Right lobe of liver (tissue), 4 donors: ENCODE measurements at regions not wholly inside any gene's neighbourhood (a gene's known extent, or its start where the extent isn't known, plus 50 kb on each side); places are given as distances from the start of the nearest gene placed in this dataset.

Experiments used
- POLR2A ChIP-seq: fragments of 450-650 bp; IDR thresholded peaks from one replicate; pipeline ENCODE4 v1.6.1; 2017; ENCODE audit warnings: antibody characterized with exemption, mild to moderate bottlenecking
- TF ChIP-seq, protein P1 (sequence below), 4 donors: fragments of 200-600 bp in 3 of 4; fragments of 450-650 bp in 1 of 4; IDR thresholded peaks; one replicate each; pipeline versions ENCODE4 v1.5.1 to v1.8.0; 2016 to 2022; ENCODE audit warnings: antibody characterized with exemption in 4 of 4, mild to moderate bottlenecking in 2 of 4
- donor health status: DM: no; HTN: no; CAD: no.
- donor health status: DM: no; HTN: no; CAD: no.
- donor health status: DM: no; HTN: yes; CAD: no.

- TF ChIP-seq, protein P1, sequence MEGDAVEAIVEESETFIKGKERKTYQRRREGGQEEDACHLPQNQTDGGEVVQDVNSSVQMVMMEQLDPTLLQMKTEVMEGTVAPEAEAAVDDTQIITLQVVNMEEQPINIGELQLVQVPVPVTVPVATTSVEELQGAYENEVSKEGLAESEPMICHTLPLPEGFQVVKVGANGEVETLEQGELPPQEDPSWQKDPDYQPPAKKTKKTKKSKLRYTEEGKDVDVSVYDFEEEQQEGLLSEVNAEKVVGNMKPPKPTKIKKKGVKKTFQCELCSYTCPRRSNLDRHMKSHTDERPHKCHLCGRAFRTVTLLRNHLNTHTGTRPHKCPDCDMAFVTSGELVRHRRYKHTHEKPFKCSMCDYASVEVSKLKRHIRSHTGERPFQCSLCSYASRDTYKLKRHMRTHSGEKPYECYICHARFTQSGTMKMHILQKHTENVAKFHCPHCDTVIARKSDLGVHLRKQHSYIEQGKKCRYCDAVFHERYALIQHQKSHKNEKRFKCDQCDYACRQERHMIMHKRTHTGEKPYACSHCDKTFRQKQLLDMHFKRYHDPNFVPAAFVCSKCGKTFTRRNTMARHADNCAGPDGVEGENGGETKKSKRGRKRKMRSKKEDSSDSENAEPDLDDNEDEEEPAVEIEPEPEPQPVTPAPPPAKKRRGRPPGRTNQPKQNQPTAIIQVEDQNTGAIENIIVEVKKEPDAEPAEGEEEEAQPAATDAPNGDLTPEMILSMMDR (IDR thresholded peaks at IDR 0.05) = no peak
- no peak for TF ChIP-seq POLR2A
These were observed 147.4 kb downstream of the CENPC start for GRCh38 chr4:67397931-67398330.
